Panc1 (cell line): ENCODE measurements at regions not wholly inside any gene's neighbourhood (a gene's known extent, or its start where the extent isn't known, plus 50 kb on each side); places are given as distances from the start of the nearest gene placed in this dataset.

Source experiments
- REST ChIP-seq, 2 experiments: IDR thresholded peaks; 2 replicates each; pipeline ENCODE4 v1.6.1; 2011 to 2012; ENCODE audit warnings: low read depth in 2 of 2, control low read depth in 1 of 2, low read length in 1 of 2, mild to moderate bottlenecking in 1 of 2, moderate library complexity in 1 of 2; ENCODE audit not compliant: insufficient read depth in 1 of 2
- TF ChIP-seq, protein P1 (sequence below): fragments of 450-650 bp; IDR thresholded peaks from 2 replicates; pipeline ENCODE4 v1.5.1; 2017; ENCODE audit warnings: mild to moderate bottlenecking

- TF ChIP-seq, protein P1, sequence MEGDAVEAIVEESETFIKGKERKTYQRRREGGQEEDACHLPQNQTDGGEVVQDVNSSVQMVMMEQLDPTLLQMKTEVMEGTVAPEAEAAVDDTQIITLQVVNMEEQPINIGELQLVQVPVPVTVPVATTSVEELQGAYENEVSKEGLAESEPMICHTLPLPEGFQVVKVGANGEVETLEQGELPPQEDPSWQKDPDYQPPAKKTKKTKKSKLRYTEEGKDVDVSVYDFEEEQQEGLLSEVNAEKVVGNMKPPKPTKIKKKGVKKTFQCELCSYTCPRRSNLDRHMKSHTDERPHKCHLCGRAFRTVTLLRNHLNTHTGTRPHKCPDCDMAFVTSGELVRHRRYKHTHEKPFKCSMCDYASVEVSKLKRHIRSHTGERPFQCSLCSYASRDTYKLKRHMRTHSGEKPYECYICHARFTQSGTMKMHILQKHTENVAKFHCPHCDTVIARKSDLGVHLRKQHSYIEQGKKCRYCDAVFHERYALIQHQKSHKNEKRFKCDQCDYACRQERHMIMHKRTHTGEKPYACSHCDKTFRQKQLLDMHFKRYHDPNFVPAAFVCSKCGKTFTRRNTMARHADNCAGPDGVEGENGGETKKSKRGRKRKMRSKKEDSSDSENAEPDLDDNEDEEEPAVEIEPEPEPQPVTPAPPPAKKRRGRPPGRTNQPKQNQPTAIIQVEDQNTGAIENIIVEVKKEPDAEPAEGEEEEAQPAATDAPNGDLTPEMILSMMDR = no peak
- TF ChIP-seq REST (IDR thresholded peaks at IDR 0.05; ENCODE audit: insufficient read depth in 1 of 2, low read depth in 2 of 2, low read length in 1 of 2) = no peak
These were observed 171.0 kb downstream of the ARL5B start for GRCh38 chr10:18830277-18830676.
